K562 (cell line): ENCODE measurements at regions not wholly inside any gene's neighbourhood (a gene's known extent, or its start where the extent isn't known, plus 50 kb on each side); places are given as distances from the start of the nearest gene placed in this dataset.

Experiments used
- ATAC-seq: fragments of 200-7000 bp; cut with Tn5 transposase; 3 replicates; pipeline ENCODE4 v1.9.1; 2020; ENCODE audit warnings: moderate library complexity
- BruUV-seq: library from RNA; stranded (reverse); fragments of 400-500 nt; replicated peaks from 2 replicates; lab custom pipeline; 2021; lab: Mats Ljungman, UMichigan
- CTCF ChIA-PET: fragments of 300-600 bp; formaldehyde crosslinking; extraction: SDS; loops from one replicate; lab custom pipeline; 2021; ENCODE audit warnings: low intra/inter-chr PET ratio; lab: Yijun Ruan, JAX
- POLR2A ChIA-PET: fragments of 300-600, 350-650 bp; sonication (Branson Sonifier 250); formaldehyde crosslinking; extraction: SDS; loops from one replicate; lab custom pipeline; 2021; ENCODE audit warnings: antibody characterized with exemption, inconsistent platforms; lab: Yijun Ruan, JAX
- DNase-seq, 4 experiments: peaks; one replicate each; pipeline versions ENCODE4 v3.0.0 to v3.0.0-alpha.2; 2011 to 2018; ENCODE audit warnings: low spot score in 3 of 4, mixed read lengths in 3 of 4; ENCODE audit errors: extremely low read depth in 1 of 4
- FAIRE-seq: peaks from 2 replicates; lab custom pipeline; 2011; peaks lifted over from hg19 to GRCh38; lab: Jason Lieb, UNC
- H2AFZ ChIP-seq: 2 replicates; pipeline ENCODE4 v1.6.0; 2011; ENCODE audit warnings: low read depth, low read length, control low read depth, inconsistent platforms
- H3K27ac ChIP-seq: fragments of 200-600 bp; 3 replicates; pipeline ENCODE4 v1.8.0; 2011; ENCODE audit warnings: low read depth, mild to moderate bottlenecking, control low read depth, inconsistent platforms, low read length, moderate library complexity, mixed read lengths; ENCODE audit errors: extremely low read depth
- H3K27me3 ChIP-seq, 2 experiments: fragments of 300-600 bp in 1 of 2; 2 replicates in 1 of 2; 3 replicates in 1 of 2; pipeline versions ENCODE4 v1.6.0 to v1.8.0; 2011; ENCODE audit warnings: inconsistent platforms in 2 of 2, low read length in 2 of 2, mild to moderate bottlenecking in 1 of 2, mixed read lengths in 1 of 2, moderate library complexity in 1 of 2; ENCODE audit not compliant: control insufficient read depth in 2 of 2, insufficient read depth in 2 of 2
- H3K36me3 ChIP-seq: fragments of 300-600 bp; 3 replicates; pipeline ENCODE4 v1.8.0; 2011; ENCODE audit warnings: mild to moderate bottlenecking, low read length, inconsistent platforms; ENCODE audit not compliant: control insufficient read depth, insufficient read depth
- H3K4me1 ChIP-seq, 2 experiments: fragments of 200-600 bp in 1 of 2; replicated peaks in 1 of 2; 2 replicates in 1 of 2; 3 replicates in 1 of 2; pipeline versions ENCODE4 v1.5.1 to v1.8.0; 2011; ENCODE audit warnings: inconsistent platforms in 2 of 2, low read length in 2 of 2, mild to moderate bottlenecking in 1 of 2, mixed read lengths in 1 of 2, moderate library complexity in 1 of 2; ENCODE audit not compliant: control insufficient read depth in 2 of 2, insufficient read depth in 2 of 2
- H3K4me2 ChIP-seq: 2 replicates; pipeline ENCODE4 v1.6.1; 2011; ENCODE audit warnings: low read length, control low read depth, inconsistent platforms, mixed read lengths; ENCODE audit not compliant: insufficient read depth
- H3K4me3 ChIP-seq: fragments of 200-600 bp; sonication (generic), shearing (Covaris generic); 2 replicates; pipeline ENCODE4 v1.5.1; 2016; ENCODE audit warnings: control low read depth, inconsistent platforms
- H3K79me2 ChIP-seq: fragments of 200-600 bp; 3 replicates; pipeline ENCODE4 v1.8.0; 2011; ENCODE audit warnings: low read length, inconsistent platforms; ENCODE audit not compliant: control insufficient read depth, insufficient read depth
- H3K9ac ChIP-seq, 2 experiments: 2 replicates each; pipeline versions ENCODE4 v1.6.0 to v1.6.1; 2011; ENCODE audit warnings: low read depth in 2 of 2, low read length in 2 of 2, control low read depth in 1 of 2, inconsistent platforms in 1 of 2, mild to moderate bottlenecking in 1 of 2, mixed read lengths in 1 of 2; ENCODE audit not compliant: insufficient read depth in 1 of 2
- H3K9me1 ChIP-seq: one replicate; pipeline ENCODE4 v1.6.0; 2011; ENCODE audit warnings: inconsistent platforms, mild to moderate bottlenecking, low read length, moderate library complexity; ENCODE audit not compliant: control insufficient read depth, insufficient read depth
- H3K9me3 ChIP-seq: replicated peaks from 2 replicates; pipeline ENCODE4 v1.5.1; 2011; ENCODE audit warnings: low read depth, low read length, inconsistent platforms; ENCODE audit not compliant: control insufficient read depth, insufficient read depth
- H4K20me1 ChIP-seq: replicated peaks from 2 replicates; pipeline ENCODE4 v1.6.1; 2011; ENCODE audit warnings: low read length, inconsistent platforms, mixed read lengths; ENCODE audit not compliant: control insufficient read depth, insufficient read depth
- GATAD2B ChIP-seq: fragments of 450-650 bp; IDR thresholded peaks from 2 replicates; pipeline ENCODE4 v1.6.1; 2017; ENCODE audit warnings: mild to moderate bottlenecking, borderline replicate concordance
- POLR2H ChIP-seq: IDR thresholded peaks from 2 replicates; pipeline ENCODE4 v1.6.1; 2016; ENCODE audit warnings: missing genetic modification characterization, low read depth, mild to moderate bottlenecking, control low read depth, missing compliant biosample characterization, moderate library complexity
- PRPF4 ChIP-seq: fragments of 200-400 bp; formaldehyde crosslinking; IDR thresholded peaks from one replicate; pipeline ENCODE4 v1.6.1; 2017; ENCODE audit warnings: low read length, low read depth, mild to moderate bottlenecking; ENCODE audit not compliant: insufficient read depth, poor library complexity, severe bottlenecking
- PYGO2 ChIP-seq: fragments of 450-650 bp; IDR thresholded peaks from 2 replicates; pipeline ENCODE4 v1.6.1; 2016; ENCODE audit warnings: mild to moderate bottlenecking, missing genetic modification characterization, moderate library complexity, missing compliant biosample characterization
- RBFOX2 ChIP-seq: fragments of 200-400 bp; formaldehyde crosslinking; IDR thresholded peaks from 2 replicates; pipeline ENCODE4 v1.6.1; 2017; ENCODE audit warnings: low read depth, mild to moderate bottlenecking, low read length, moderate library complexity
- STAT5A ChIP-seq: IDR thresholded peaks from 2 replicates; pipeline ENCODE4 v1.6.1; 2012; ENCODE audit warnings: low read length, inconsistent platforms, borderline replicate concordance
- THRAP3 ChIP-seq: fragments of 450-650 bp; IDR thresholded peaks from 2 replicates; pipeline ENCODE4 v1.6.1; 2016; ENCODE audit warnings: mild to moderate bottlenecking, inconsistent platforms, borderline replicate concordance
- ZEB2 ChIP-seq: fragments of 450-650 bp; IDR thresholded peaks from 2 replicates; pipeline ENCODE4 v1.6.1; 2016
- ZNF134 ChIP-seq: fragments of 250-450 bp; sonication (Bioruptor Pico); conservative IDR thresholded peaks from 2 replicates; pipeline ENCODE4 v1.4.0; 2020
- ZNF146 ChIP-seq: IDR thresholded peaks from one replicate; pipeline ENCODE4 v1.6.1; 2018; ENCODE audit warnings: missing compliant biosample characterization; ENCODE audit not compliant: unreplicated experiment
- ZNF212 ChIP-seq: fragments of 450-650 bp; formaldehyde crosslinking; IDR thresholded peaks from 2 replicates; pipeline ENCODE4 v1.4.0; 2020; ENCODE audit warnings: mild to moderate bottlenecking
- WGBS: fragments of 100-300 bp; shearing (Covaris generic); methylation state at CpG from one replicate; pipeline ENCODE4 v1.1.6; 2016; ENCODE audit warnings: low coverage, mixed read lengths; ENCODE audit not compliant: insufficient coverage; ENCODE audit errors: missing lambda C conversion rate; 5-methylcytosine and 5-hydroxymethylcytosine counted together
- in situ Hi-C: fragments of 300-500 bp; cut with MboI; formaldehyde crosslinking; loops from 4 replicates; pipeline ENCODE4 v1.15.0; 2018; ENCODE audit warnings: inconsistent platforms, mixed read lengths
- intact Hi-C: fragments of 100-400 bp; cut with micrococcal nuclease; formaldehyde crosslinking; loops from 2 replicates; pipeline ENCODE4 v1.14.2; 2022
- TF ChIP-seq, protein P1 (sequence below), 2 experiments: IDR thresholded peaks in 1 of 2; conservative IDR thresholded peaks in 1 of 2; 2 replicates each; pipeline ENCODE4 v1.6.1; 2016; ENCODE audit warnings: low read depth in 2 of 2, mild to moderate bottlenecking in 1 of 2, missing compliant biosample characterization in 1 of 2, missing genetic modification characterization in 1 of 2, moderate library complexity in 1 of 2
- TF ChIP-seq, protein P2 (sequence below), 2 experiments: fragments of 450-650 bp in 1 of 2; sonication (generic) in 1 of 2; formaldehyde crosslinking in 1 of 2; IDR thresholded peaks in 1 of 2; conservative IDR thresholded peaks in 1 of 2; 2 replicates each; pipeline versions ENCODE4 v1.6.1 to v1.8.1; 2016 to 2023; ENCODE audit warnings: mild to moderate bottlenecking in 2 of 2, moderate library complexity in 2 of 2, inconsistent platforms in 1 of 2, missing genetic modification reagents in 1 of 2

DNA sequence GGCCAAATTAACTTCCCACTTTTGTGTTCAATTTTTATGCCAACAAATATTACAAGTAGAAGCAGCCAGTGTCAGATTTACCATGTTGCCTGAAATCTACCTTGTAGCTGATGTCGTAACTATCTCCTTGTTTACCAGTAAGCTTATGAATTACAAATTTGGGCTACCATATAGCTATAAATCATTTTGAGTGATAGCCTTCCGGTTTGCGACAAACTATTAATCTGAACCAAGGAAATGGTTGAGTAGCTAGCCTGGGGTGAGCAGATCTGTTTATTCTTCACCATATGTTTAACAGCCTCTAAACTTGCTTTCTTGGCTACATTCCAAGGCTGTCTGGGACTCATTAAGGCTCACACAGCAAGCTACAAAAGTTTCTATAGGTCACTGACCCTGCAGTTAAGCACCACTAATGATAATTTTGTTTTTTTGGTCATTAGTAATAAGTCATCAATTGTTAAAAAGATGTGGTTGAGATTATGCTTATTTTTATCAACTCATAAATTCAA lies 218.7 kb upstream of the SPOCK3 start (continued):
- no peak for TF ChIP-seq POLR2H (tag)

DNA sequence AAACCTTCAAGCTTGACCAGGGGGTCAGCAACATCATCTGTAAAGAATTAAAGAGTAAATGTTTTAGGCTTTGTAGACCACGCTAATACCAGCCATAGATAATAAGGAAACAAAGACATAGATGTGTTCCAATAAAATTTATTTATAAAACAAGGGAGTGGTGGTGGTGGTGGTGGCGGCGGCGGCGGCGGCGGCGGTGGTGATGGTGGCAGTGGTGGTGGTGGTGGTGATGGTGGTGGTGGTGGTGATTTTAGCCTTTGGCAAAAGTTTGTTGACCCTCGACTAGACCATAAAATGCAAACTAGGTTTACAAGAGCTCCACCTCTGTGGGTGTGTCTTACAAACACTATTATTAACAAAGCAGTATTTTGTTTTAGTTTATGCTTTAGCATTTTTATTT lies 222.3 kb upstream of the SPOCK3 start:
- H4K20me1 ChIP-seq: no peaks in the 10 kb centered on the region
- no peaks in the 10 kb centered on the region for H3K9me3 ChIP-seq
- no peak overlapping the region for H3K9ac ChIP-seq
- no peaks in the 10 kb centered on the region for H3K27me3 ChIP-seq
- intact Hi-C loops (no loop called here), in situ Hi-C loops (no loop called here)
- no peak for ATAC-seq
- FAIRE-seq: no peak
- ChIA-PET CTCF (no interaction called here), POLR2A (no interaction called here)
- no peak overlapping the region for H3K4me2 ChIP-seq
- no peak overlapping the region for H2AFZ ChIP-seq
- BruUV-seq: no TSS peak
- no peak for DNase-seq
- no peaks in the 10 kb centered on the region for H3K9me1 ChIP-seq
- H3K4me3 ChIP-seq: no peak overlapping the region
- no peaks in the 10 kb centered on the region for H3K79me2 ChIP-seq
- WGBS: 0% methylated on average over 9 of the region's 9 CpGs
- H3K27ac ChIP-seq: no peak overlapping the region
- TF ChIP-seq ZNF212 (no peak), ZNF134 (no peak), PYGO2 (tag) (no peak), GATAD2B (no peak), STAT5A (no peak), PRPF4 (no peak), THRAP3 (no peak), RBFOX2 (no peak), ZNF146 (no peak), ZEB2 (no peak)
- TF ChIP-seq, protein P1, sequence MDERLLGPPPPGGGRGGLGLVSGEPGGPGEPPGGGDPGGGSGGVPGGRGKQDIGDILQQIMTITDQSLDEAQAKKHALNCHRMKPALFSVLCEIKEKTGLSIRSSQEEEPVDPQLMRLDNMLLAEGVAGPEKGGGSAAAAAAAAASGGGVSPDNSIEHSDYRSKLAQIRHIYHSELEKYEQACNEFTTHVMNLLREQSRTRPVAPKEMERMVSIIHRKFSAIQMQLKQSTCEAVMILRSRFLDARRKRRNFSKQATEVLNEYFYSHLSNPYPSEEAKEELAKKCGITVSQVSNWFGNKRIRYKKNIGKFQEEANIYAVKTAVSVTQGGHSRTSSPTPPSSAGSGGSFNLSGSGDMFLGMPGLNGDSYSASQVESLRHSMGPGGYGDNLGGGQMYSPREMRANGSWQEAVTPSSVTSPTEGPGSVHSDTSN (CRISPR knock-in tag; IDR thresholded peaks at IDR 0.05; ENCODE audit: low read depth): no peak
- TF ChIP-seq, protein P1 (tag; conservative IDR thresholded peaks at IDR 0.05; ENCODE audit: low read depth): no peak
- TF ChIP-seq, protein P2, sequence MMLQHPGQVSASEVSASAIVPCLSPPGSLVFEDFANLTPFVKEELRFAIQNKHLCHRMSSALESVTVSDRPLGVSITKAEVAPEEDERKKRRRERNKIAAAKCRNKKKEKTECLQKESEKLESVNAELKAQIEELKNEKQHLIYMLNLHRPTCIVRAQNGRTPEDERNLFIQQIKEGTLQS (IDR thresholded peaks at IDR 0.05): no peak
- TF ChIP-seq, protein P2 (CRISPR knock-in tag; conservative IDR thresholded peaks at IDR 0.05): no peak
- H3K36me3 ChIP-seq: no peaks in the 10 kb centered on the region
- H3K4me1 ChIP-seq: no peaks in the 10 kb centered on the region
